ENCODE measurements at regions not wholly inside any gene's neighbourhood (a gene's known extent, or its start where the extent isn't known, plus 50 kb on each side); places are given as distances from the start of the nearest gene placed in this dataset.

- no peak for TF ChIP-seq CTCF (IDR thresholded peaks at IDR 0.05; ENCODE audit: control extremely low read depth, extremely low read depth)
- Histone ChIP-seq H3K27me3 (ENCODE audit: control insufficient read depth in 3 of 3, insufficient read depth in 3 of 3, low read length in 2 of 3) (no peaks in the 10 kb centered on the region), H3K4me3 (no peak overlapping the region), H3K9me3 (ENCODE audit: control insufficient read depth in 4 of 4, insufficient read depth in 3 of 4, low read length in 3 of 4) (no peaks in the 10 kb centered on the region), H3K36me3 (ENCODE audit: control insufficient read depth in 4 of 4, insufficient read depth in 4 of 4, low read length in 4 of 4) (no peaks in the 10 kb centered on the region), H3K27ac (ENCODE audit: low read depth in 1 of 2, low read length in 1 of 2) (no peak overlapping the region), H3K4me1 (ENCODE audit: control insufficient read depth in 5 of 5, insufficient read depth in 5 of 5, low read length in 5 of 5) (no peaks in the 10 kb centered on the region), H3K9ac (ENCODE audit: insufficient read depth in 1 of 2, low read length in 2 of 2) (no peak overlapping the region)
- WGBS, 2 donors, result 41 to 50% methylated on average over 1 of the region's 1 CpG
- DNase-seq (no peak), ATAC-seq (ENCODE audit: insufficient read depth, low FRiP score) (no peak)
Measured at GRCh38 chr18:67583621-67584020, 67.1 kb upstream of the DSEL start.

- no peak for TF ChIP-seq CTCF (IDR thresholded peaks at IDR 0.05; ENCODE audit: control extremely low read depth, extremely low read depth)
- no peaks in the 10 kb centered on the region for H3K9me3 ChIP-seq (ENCODE audit: control insufficient read depth in 4 of 4, insufficient read depth in 3 of 4, low read length in 3 of 4)
- H3K4me3 ChIP-seq, result no peak overlapping the region
- H3K9ac ChIP-seq (ENCODE audit: insufficient read depth in 1 of 2, low read length in 2 of 2), result no peak overlapping the region
- no peaks in the 10 kb centered on the region for H3K27me3 ChIP-seq (ENCODE audit: control insufficient read depth in 3 of 3, insufficient read depth in 3 of 3, low read length in 2 of 3)
- 30 to 46% methylated on average over 3 of the region's 3 CpGs for WGBS, 2 donors
- no peak for DNase-seq
- H3K4me1 ChIP-seq (ENCODE audit: control insufficient read depth in 5 of 5, insufficient read depth in 5 of 5, low read length in 5 of 5), result no peaks in the 10 kb centered on the region
- no peaks in the 10 kb centered on the region for H3K36me3 ChIP-seq (ENCODE audit: control insufficient read depth in 4 of 4, insufficient read depth in 4 of 4, low read length in 4 of 4)
- H3K27ac ChIP-seq (ENCODE audit: low read depth in 1 of 2, low read length in 1 of 2), result no peak overlapping the region
- ATAC-seq (ENCODE audit: insufficient read depth, low FRiP score), result no peak
Measured at GRCh38 chr18:67582488-67582887, 66.0 kb upstream of the DSEL start.

- TF ChIP-seq CTCF (IDR thresholded peaks at IDR 0.05; ENCODE audit: control extremely low read depth, extremely low read depth), result no peak
- no peak for DNase-seq
- Histone ChIP-seq H3K9me3 (ENCODE audit: control insufficient read depth in 4 of 4, insufficient read depth in 3 of 4, low read length in 3 of 4) (no peaks in the 10 kb centered on the region), H3K4me3 (no peak overlapping the region), H3K27ac (ENCODE audit: low read depth in 1 of 2, low read length in 1 of 2) (no peak overlapping the region), H3K27me3 (ENCODE audit: control insufficient read depth in 3 of 3, insufficient read depth in 3 of 3, low read length in 2 of 3) (no peaks in the 10 kb centered on the region), H3K9ac (ENCODE audit: insufficient read depth in 1 of 2, low read length in 2 of 2) (no peak overlapping the region), H3K4me1 (ENCODE audit: control insufficient read depth in 5 of 5, insufficient read depth in 5 of 5, low read length in 5 of 5) (no peaks in the 10 kb centered on the region), H3K36me3 (ENCODE audit: control insufficient read depth in 4 of 4, insufficient read depth in 4 of 4, low read length in 4 of 4) (no peaks in the 10 kb centered on the region)
- whole genome bisulfite sequencing, 2 donors, result 81 to 90% methylated on average over 2 of the region's 2 CpGs
- ATAC-seq (ENCODE audit: insufficient read depth, low FRiP score), result no peak
Measured at GRCh38 chr18:67581178-67581577, 64.7 kb upstream of the DSEL start.

- no peak for ATAC-seq (ENCODE audit: insufficient read depth, low FRiP score)
- DNase-seq, result no peak
- Histone ChIP-seq H3K36me3 (ENCODE audit: control insufficient read depth in 4 of 4, insufficient read depth in 4 of 4, low read length in 4 of 4) (no peaks in the 10 kb centered on the region), H3K27ac (ENCODE audit: low read depth in 1 of 2, low read length in 1 of 2) (no peak overlapping the region), H3K9me3 (ENCODE audit: control insufficient read depth in 4 of 4, insufficient read depth in 3 of 4, low read length in 3 of 4) (no peaks in the 10 kb centered on the region), H3K4me1 (ENCODE audit: control insufficient read depth in 5 of 5, insufficient read depth in 5 of 5, low read length in 5 of 5) (no peaks in the 10 kb centered on the region), H3K9ac (ENCODE audit: insufficient read depth in 1 of 2, low read length in 2 of 2) (no peak overlapping the region), H3K27me3 (ENCODE audit: control insufficient read depth in 3 of 3, insufficient read depth in 3 of 3, low read length in 2 of 3) (no peaks in the 10 kb centered on the region), H3K4me3 (no peak overlapping the region)
- TF ChIP-seq CTCF (IDR thresholded peaks at IDR 0.05; ENCODE audit: control extremely low read depth, extremely low read depth), result no peak
Measured at GRCh38 chr18:67577386-67577785, 60.9 kb upstream of the DSEL start.

Data from lung (tissue), 11 donors.